SK-N-SH (cell line): ENCODE measurements at regions not wholly inside any gene's neighbourhood (a gene's known extent, or its start where the extent isn't known, plus 50 kb on each side); places are given as distances from the start of the nearest gene placed in this dataset.

Experiments
- POLR2AphosphoS5 ChIP-seq: IDR thresholded peaks from 2 replicates; pipeline ENCODE4 v1.6.1; 2012; ENCODE audit warnings: low read depth, low read length
- RAD21 ChIP-seq: IDR thresholded peaks from 2 replicates; pipeline ENCODE4 v1.6.1; 2012; ENCODE audit warnings: mild to moderate bottlenecking, low read length
- REST ChIP-seq: IDR thresholded peaks from 2 replicates; pipeline ENCODE4 v1.6.1; 2012; ENCODE audit warnings: mild to moderate bottlenecking, low read depth, low read length, moderate library complexity
- YY1 ChIP-seq: IDR thresholded peaks from 2 replicates; pipeline ENCODE4 v1.4.0; 2012; ENCODE audit warnings: low read depth, mild to moderate bottlenecking
- ZBTB33 ChIP-seq: IDR thresholded peaks from 2 replicates; pipeline ENCODE4 v1.4.0; 2012; ENCODE audit warnings: low read depth, borderline replicate concordance
- TF ChIP-seq, protein P1 (sequence below): fragments of 200-600 bp; sonication (generic); IDR thresholded peaks from 2 replicates; pipeline ENCODE4 v1.6.1; 2017; ENCODE audit warnings: antibody characterized with exemption, mild to moderate bottlenecking, moderate library complexity

DNA sequence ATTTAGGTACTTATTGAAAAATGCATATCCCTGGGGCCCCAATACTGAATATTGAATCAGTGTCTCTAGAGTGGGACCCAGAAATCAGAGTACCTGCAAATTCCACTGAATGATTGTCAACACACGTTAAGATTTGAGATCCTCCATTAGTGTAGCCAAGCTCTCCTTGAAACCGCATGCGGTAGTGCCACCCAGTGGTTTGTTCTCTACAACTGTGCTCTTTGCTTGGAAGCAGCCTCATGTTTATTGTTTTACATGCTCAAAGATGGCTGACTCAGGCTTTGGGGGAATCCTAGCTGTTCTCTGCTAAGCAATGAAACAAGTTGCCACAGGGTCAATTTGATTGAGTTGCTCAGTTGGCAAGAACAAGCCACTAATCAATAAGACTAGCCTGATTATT is 340.2 kb upstream of the CELF2 start:
- no peak for TF ChIP-seq YY1
- TF ChIP-seq REST, result no peak
- TF ChIP-seq, protein P1, sequence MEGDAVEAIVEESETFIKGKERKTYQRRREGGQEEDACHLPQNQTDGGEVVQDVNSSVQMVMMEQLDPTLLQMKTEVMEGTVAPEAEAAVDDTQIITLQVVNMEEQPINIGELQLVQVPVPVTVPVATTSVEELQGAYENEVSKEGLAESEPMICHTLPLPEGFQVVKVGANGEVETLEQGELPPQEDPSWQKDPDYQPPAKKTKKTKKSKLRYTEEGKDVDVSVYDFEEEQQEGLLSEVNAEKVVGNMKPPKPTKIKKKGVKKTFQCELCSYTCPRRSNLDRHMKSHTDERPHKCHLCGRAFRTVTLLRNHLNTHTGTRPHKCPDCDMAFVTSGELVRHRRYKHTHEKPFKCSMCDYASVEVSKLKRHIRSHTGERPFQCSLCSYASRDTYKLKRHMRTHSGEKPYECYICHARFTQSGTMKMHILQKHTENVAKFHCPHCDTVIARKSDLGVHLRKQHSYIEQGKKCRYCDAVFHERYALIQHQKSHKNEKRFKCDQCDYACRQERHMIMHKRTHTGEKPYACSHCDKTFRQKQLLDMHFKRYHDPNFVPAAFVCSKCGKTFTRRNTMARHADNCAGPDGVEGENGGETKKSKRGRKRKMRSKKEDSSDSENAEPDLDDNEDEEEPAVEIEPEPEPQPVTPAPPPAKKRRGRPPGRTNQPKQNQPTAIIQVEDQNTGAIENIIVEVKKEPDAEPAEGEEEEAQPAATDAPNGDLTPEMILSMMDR, result no peak
- no peak for TF ChIP-seq ZBTB33
- TF ChIP-seq POLR2AphosphoS5, result no peak
- TF ChIP-seq RAD21, result peak; percentile 62
